ENCODE measurements at regions not wholly inside any gene's neighbourhood (a gene's known extent, or its start where the extent isn't known, plus 50 kb on each side); places are given as distances from the start of the nearest gene placed in this dataset.
"Not testable (repeated sequence)": the region's sequence is repeated elsewhere in the genome, so short reads cannot be mapped to it uniquely, and the experiment has no call there.

DNA sequence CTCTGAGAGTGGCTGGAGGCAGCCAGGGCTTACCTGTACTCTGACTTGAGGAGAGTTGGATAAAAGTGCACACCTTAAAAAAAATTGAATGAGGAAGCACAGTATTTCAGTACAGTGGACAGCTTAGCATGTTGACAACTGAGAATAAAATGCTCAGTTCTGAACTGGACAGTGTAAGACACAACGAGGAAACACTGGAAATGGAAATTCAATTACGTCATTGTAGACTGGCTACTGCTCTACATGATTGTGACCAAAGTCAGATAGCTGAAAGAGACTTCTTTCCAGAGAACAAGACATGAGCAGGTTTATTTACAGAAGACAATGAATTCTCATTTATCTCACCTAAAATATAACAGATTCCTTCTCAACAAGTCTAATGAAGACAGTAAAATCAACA, 100.1 kb downstream of the CCDC74A start:
- not testable (repeated sequence) for H3K4me1 ChIP-seq (ENCODE audit: insufficient read depth, low read length); H3K9me3 ChIP-seq (ENCODE audit: control insufficient read depth, insufficient read depth, low read length); H3K9ac ChIP-seq (ENCODE audit: low read depth, low read length); H3K36me3 ChIP-seq (ENCODE audit: insufficient read depth, low read length)

DNA sequence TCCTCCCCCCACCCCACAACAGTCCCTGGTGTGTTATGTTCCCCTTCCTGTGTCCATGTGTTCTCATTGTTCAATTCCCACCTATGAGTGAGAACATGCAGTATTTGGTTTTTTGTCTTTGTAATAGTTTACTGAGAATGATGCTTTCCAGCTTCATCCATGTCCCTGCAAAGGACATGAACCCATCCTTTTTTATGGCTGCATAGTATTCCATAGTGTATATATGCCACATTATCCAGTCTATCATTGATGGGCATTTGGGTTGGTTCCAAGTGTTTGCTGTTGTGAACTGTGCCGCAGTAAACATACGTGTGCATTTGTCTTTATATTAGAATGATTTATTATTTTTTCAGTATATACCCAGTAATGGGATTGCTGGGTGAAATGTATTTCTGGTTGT, 104.0 kb downstream of the CCDC74A start:
- not testable (repeated sequence) for H3K9ac ChIP-seq (ENCODE audit: low read depth, low read length); H3K4me1 ChIP-seq (ENCODE audit: insufficient read depth, low read length); H3K9me3 ChIP-seq (ENCODE audit: control insufficient read depth, insufficient read depth, low read length); H3K36me3 ChIP-seq (ENCODE audit: insufficient read depth, low read length)

DNA sequence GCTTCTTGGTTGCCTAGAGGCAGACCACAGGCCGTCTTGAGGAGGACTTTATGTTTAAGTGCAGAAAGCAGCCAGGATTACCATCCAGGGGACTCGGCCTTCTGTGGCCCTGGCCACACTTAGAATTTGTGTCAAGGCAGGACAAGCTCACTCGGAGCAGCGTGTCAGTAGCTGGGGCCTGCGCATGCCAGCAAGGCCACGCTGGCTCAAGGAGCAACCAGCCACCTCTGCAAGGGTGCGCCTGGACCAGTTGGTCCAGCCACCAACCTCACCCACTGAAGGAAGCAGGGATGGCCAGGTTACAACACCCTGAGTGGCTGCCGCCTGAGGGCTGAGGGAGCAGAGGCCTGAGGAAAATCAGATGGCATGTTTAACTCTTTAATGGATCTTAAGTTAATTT, 105.7 kb downstream of the CCDC74A start:
- H3K4me1 ChIP-seq (ENCODE audit: insufficient read depth, low read length); H3K9ac ChIP-seq (ENCODE audit: low read depth, low read length); H3K9me3 ChIP-seq (ENCODE audit: control insufficient read depth, insufficient read depth, low read length); H3K36me3 ChIP-seq (ENCODE audit: insufficient read depth, low read length): not testable (repeated sequence)

DNA sequence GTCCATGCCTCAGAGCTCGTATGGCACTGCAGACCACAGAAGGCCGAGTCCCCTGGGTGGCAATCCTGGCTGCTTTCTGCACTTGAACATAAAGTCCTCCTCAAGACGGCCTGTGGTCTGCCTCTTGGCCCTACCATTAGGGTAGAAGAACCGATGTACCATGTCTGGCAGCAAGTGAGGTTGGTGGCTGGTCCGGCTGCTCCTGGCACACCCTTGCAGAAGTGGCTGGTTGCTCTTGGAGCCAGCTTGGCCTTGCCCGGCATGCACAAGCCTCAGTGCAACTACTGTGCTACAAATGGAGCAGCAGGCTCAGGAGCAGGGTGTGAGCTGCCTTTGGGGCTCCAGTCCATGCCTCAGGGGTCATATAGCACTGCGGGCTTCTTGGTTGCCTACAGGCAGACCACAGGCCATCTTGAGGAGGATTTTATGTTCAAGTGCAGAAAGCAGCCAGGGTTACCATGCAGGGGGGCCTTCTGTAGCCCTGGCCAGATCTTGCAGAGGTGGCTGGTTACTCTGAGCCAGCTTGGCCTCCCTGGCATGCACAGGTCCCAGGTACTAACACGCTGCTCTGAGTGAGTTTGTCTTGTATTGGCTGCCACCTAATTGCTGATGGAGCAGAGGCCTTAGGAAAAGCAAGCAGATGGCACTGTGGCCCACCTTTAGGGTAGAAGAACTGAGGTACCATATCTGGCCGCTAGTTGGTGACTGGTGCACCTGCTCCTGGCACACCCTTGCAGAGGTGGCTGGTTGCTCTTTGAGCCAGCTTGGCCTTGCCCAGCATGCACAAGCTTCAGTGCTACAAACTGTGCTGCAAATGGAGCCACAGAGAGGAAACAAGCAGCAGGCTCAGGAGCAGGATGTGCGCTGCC, 106.4 kb downstream of the CCDC74A start:
- not testable (repeated sequence) for H3K9me3 ChIP-seq (ENCODE audit: control insufficient read depth, insufficient read depth, low read length); H3K4me1 ChIP-seq (ENCODE audit: insufficient read depth, low read length); H3K36me3 ChIP-seq (ENCODE audit: insufficient read depth, low read length); H3K9ac ChIP-seq (ENCODE audit: low read depth, low read length)

DNA sequence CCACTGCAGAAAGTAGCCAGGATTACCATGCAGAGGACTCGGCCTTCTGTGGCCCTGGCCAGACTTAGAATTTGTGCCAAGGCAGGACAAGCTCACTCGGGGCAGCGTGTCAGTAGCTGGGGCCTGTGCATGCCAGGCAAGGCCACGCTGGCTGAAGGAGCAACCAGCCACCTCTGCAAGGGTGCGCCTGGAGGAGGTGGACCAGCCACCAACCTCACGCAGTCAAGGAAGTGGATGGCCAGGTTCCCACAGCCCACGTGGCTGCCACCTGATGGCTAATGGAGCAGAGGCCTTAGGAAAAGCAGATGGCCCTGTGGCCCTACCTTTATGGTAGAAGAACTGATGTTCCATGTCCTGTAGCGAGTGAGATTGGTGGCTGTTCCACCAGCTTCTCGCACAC, 107.9 kb downstream of the CCDC74A start:
- H3K9ac ChIP-seq (ENCODE audit: low read depth, low read length): no peak overlapping the region
- H3K36me3 ChIP-seq (ENCODE audit: insufficient read depth, low read length): no peaks in the 10 kb centered on the region

DNA sequence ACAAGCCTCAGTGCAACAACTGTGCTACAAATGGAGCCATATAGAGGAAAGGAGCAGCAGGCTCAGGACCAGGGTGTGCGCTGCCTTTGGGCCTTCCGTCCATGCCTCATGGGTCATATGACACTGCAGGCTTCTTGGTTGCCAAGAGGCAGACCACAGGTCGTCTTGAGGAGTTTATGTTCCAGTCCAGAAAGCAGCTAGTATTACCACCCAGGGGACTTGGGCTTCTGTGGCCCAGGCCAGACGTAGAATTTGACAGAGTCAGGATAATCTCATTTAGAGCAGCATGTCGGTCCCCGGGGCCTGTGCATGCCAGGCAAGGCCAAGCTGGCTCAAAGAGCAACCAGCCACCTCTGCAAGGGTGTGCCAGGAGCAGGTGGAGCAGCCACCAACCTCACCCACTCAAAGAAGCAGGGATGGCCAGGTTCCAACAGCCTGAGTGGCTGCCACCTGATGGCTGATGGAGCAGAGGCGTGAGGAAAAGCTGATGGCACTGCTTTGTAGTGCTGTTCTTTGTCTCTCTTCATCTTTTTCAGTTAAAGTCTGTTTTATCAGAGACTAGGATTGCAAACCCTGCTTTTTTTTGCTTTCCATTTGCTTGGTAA, 109.1 kb downstream of the CCDC74A start:
- not testable (repeated sequence) for H3K9ac ChIP-seq (ENCODE audit: low read depth, low read length); H3K4me1 ChIP-seq (ENCODE audit: insufficient read depth, low read length); H3K36me3 ChIP-seq (ENCODE audit: insufficient read depth, low read length); H3K9me3 ChIP-seq (ENCODE audit: control insufficient read depth, insufficient read depth, low read length)

More for the DNA sequence above, 107.9 kb downstream of the CCDC74A start:
- H3K4me1 ChIP-seq (ENCODE audit: insufficient read depth, low read length): no peaks in the 10 kb centered on the region
- no peaks in the 10 kb centered on the region for H3K9me3 ChIP-seq (ENCODE audit: control insufficient read depth, insufficient read depth, low read length)

DNA sequence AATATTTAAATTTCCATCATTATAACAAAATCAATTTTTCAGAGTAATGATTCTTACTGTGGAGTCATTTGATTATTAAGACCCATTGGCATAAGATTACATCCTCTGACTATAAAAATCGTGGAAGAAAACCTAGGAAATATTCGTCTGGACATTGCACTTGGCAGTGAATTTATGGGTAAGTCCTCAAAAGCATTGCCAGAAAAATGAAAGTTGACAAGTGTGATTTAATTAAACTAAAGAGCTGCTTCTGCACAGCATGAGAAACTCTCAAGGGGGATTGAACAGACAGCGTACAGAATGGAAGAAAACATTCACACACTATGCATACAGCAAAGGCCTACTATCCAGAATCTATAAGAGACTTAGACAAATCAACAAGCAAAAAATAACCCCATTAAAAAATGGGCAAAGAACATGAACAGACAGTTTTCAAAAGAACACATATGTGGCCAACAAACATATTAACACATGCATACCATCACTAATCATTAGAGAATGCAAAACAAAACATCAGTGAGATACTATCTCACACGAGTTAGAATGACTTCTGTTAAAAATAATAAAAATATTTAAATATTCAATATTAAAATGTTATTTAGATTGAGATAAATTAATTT, 111.4 kb downstream of the CCDC74A start:
- not testable (repeated sequence) for H3K9me3 ChIP-seq (ENCODE audit: control insufficient read depth, insufficient read depth, low read length); H3K4me1 ChIP-seq (ENCODE audit: insufficient read depth, low read length); H3K9ac ChIP-seq (ENCODE audit: low read depth, low read length); H3K36me3 ChIP-seq (ENCODE audit: insufficient read depth, low read length)

DNA sequence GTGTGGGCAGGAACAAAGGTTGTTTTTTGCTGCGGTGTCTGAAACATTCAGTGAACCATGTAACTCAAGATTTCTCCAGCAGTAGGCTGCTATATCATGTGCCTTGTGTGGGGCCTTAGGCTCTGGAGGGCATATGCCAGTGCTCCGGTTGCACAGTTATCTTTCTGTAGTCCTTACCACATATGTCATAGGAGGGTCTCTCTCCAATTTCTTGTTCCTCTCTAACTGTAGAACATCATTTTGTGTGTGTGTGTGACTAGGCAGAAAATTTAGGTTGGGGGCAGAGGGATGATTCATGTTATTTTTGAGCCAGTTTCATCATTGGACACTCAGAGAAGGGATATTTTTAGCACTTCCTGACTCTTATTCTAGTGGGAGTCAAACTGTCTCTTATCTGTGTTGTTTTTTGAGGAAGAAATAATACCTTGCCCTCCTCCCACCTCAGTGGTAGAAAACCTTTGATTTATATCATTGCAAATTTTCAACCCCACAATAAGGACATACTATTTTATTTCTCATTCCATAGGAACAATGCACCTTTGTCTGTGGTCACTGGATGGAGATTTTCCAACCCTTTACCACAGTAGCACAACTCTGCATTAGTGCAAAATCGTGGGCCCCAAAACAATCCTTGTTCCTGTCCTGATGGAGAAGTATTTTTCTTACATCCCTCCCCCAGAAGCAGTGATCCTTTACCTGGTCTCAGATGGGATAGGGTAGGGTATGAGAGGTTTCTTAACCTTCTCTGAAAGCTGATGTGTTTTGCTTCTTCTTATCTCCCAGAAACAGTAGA, 113.9 kb downstream of the CCDC74A start:
- Histone ChIP-seq H3K4me1 (ENCODE audit: insufficient read depth, low read length) (no peaks in the 10 kb centered on the region), H3K9ac (ENCODE audit: low read depth, low read length) (no peak overlapping the region), H3K36me3 (ENCODE audit: insufficient read depth, low read length) (no peaks in the 10 kb centered on the region), H3K9me3 (ENCODE audit: control insufficient read depth, insufficient read depth, low read length) (no peaks in the 10 kb centered on the region)

DNA sequence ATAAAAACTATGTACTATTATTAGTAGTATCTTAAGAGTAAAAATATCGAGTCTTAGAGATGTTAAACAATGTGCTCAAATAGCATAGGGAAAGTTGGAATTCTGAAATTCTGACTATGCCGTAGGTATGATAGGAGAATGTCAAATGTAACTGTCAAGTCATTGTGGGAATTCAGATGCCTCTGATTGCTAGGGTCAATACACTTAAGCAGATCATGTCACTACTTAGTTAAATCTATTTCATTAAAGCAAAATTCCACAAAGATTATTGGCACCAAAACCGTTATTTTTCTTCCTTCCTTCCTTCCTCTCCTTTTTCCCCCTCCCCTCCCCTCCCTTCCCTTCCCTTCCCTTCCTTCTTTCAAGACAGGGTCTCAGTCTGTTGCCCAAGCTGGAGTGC, 115.5 kb downstream of the CCDC74A start:
- H3K36me3 ChIP-seq (ENCODE audit: insufficient read depth, low read length); H3K4me1 ChIP-seq (ENCODE audit: insufficient read depth, low read length); H3K9ac ChIP-seq (ENCODE audit: low read depth, low read length); H3K9me3 ChIP-seq (ENCODE audit: control insufficient read depth, insufficient read depth, low read length): not testable (repeated sequence)

DNA sequence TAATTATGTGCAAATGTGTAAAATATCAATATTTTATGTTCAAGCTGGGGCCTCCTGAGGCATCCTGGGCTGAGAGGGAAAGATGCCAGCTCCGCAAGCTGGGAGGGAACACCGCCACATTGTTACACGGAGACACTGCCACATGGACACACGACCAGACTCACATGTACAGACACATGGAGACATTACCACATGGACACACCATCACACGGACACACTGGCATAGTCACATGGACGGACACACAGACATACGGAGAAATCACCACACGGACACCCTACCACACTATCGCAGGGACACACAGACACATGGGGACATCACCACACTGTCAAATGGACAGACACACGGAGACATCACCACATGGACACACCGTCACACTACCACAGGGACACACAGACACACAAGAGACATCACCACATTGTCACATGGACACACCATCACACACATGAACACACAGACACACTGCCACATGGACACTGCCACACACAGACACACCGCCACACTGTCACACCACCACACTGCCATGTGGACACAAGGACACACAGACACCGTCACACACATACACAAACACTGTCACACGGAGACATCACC, 117.6 kb downstream of the CCDC74A start:
- Histone ChIP-seq H3K9ac (ENCODE audit: low read depth, low read length) (no peak overlapping the region), H3K4me1 (ENCODE audit: insufficient read depth, low read length) (no peaks in the 10 kb centered on the region), H3K36me3 (ENCODE audit: insufficient read depth, low read length) (no peaks in the 10 kb centered on the region), H3K9me3 (ENCODE audit: control insufficient read depth, insufficient read depth, low read length) (no peaks in the 10 kb centered on the region)

DNA sequence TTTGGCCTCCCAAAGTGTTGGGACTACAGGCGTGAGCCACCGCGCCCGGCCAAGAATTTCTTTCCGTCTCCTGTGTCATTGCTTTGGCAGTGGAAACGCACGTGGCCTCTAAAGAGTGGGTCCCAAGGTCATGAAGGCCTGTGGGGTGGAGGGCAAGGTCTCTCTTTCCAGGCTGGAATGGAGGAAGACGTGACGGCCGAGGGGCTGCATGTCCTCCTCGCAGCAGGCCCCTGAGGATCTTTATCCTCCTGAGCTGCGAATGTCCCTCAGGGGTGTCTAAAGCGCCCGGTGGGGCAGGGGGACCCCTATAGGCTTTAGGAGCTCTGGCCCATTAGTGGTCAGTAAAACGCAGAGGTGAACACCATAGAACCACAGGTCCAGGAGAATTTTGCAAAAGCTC, 118.5 kb downstream of the CCDC74A start:
- not testable (repeated sequence) for H3K36me3 ChIP-seq (ENCODE audit: insufficient read depth, low read length); H3K9me3 ChIP-seq (ENCODE audit: control insufficient read depth, insufficient read depth, low read length); H3K4me1 ChIP-seq (ENCODE audit: insufficient read depth, low read length); H3K9ac ChIP-seq (ENCODE audit: low read depth, low read length)

DNA sequence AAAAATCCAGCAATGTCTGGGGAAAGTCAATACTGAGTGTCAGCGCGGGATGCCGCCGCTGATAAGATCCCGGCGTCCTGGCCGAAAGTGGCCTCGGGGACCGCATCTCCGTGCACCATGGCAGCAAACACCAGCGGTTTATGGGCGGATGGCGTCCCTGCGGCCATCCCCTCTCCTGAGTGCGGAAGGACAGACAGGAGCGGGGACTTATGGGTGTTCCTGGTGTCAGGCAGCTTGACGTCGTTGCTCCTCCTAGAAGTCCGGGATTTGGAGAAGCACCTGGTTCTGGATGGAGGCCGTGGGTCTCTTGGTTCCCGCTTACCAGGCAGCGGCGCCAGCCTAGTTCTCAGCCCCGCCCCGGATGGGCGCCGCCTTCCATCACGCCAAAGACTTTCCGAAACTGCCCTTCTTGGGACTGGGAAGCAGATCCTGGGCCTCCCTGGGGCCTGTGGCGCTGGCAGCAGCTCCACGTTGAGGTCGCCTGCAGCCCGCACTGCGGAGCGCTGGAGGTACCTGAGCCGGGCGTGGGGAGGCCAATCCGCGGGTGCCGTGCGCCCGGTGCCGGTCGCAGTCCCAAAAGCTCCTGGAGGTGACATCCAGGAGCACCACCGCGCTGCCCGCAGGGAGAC, 119.1 kb downstream of the CCDC74A start:
- no peaks in the 10 kb centered on the region for H3K9me3 ChIP-seq (ENCODE audit: control insufficient read depth, insufficient read depth, low read length)
- H3K9ac ChIP-seq (ENCODE audit: low read depth, low read length): no peak overlapping the region
- H3K36me3 ChIP-seq (ENCODE audit: insufficient read depth, low read length): no peaks in the 10 kb centered on the region
- no peaks in the 10 kb centered on the region for H3K4me1 ChIP-seq (ENCODE audit: insufficient read depth, low read length)

DNA sequence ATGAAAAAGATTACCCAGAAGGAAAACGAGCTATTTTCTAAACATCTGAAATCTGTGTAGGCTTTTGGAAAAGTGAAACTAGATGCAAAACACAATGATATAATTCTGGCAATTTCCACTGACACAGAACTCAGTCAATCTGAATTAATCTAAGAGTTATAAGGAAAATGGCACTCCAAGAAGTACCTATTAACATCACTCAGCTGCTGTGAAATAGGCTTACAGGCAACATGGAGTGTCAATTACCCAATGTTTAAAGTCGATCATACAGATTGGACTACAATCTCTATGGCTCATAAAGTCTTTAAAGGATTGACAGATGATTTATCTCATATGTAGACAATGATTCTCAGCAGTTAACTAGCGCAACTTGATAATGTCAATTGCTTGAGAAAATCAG, 120.9 kb downstream of the CCDC74A start:
- not testable (repeated sequence) for H3K9me3 ChIP-seq (ENCODE audit: control insufficient read depth, insufficient read depth, low read length); H3K4me1 ChIP-seq (ENCODE audit: insufficient read depth, low read length); H3K9ac ChIP-seq (ENCODE audit: low read depth, low read length); H3K36me3 ChIP-seq (ENCODE audit: insufficient read depth, low read length)

DNA sequence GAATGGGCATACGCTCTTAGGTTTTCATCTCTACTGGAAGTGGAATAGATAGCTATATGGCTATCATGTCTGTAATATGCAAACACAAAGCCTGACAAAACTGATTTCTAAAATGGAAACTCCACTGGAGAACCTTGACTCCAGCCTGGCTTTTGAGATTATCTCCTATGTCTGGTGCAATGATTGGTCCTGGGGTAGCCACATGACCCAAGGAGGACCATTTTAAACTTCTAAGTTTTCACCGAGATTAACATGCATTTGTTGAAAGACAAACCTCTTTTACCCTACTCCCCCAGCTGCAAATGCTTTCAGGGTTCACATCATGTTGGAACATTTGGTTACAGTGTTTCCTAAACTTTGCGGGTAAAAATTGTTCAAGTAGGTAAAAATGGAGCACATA, 124.6 kb downstream of the CCDC74A start:
- not testable (repeated sequence) for H3K4me1 ChIP-seq (ENCODE audit: insufficient read depth, low read length); H3K36me3 ChIP-seq (ENCODE audit: insufficient read depth, low read length); H3K9me3 ChIP-seq (ENCODE audit: control insufficient read depth, insufficient read depth, low read length); H3K9ac ChIP-seq (ENCODE audit: low read depth, low read length)
